Immature natural killer cell (primary cell): ENCODE measurements at regions not wholly inside any gene's neighbourhood (a gene's known extent, or its start where the extent isn't known, plus 50 kb on each side); places are given as distances from the start of the nearest gene placed in this dataset.
"Not testable (repeated sequence)": the region's sequence is repeated elsewhere in the genome, so short reads cannot be mapped to it uniquely, and the experiment has no call there.

Source experiments
- DNase-seq, 3 donors: peaks; one replicate each; pipeline ENCODE4 v3.0.0; 2022; ENCODE audit warnings: mixed read lengths in 1 of 3
- H3K27ac Mint-ChIP-seq, 6 donors: one replicate each; pipeline ENCODE4 v1.8.0; 2020; ENCODE audit warnings: mixed read lengths in 6 of 6, mild to moderate bottlenecking in 5 of 6, inconsistent platforms in 4 of 6, moderate library complexity in 3 of 6
- H3K27me3 Mint-ChIP-seq, 3 donors: one replicate each; pipeline ENCODE4 v1.8.0; 2020 to 2021; ENCODE audit warnings: low read depth in 3 of 3, mild to moderate bottlenecking in 3 of 3, mixed read lengths in 3 of 3, moderate library complexity in 3 of 3, inconsistent platforms in 1 of 3
- H3K36me3 Mint-ChIP-seq, 3 donors: one replicate each; pipeline ENCODE4 v1.8.0; 2020; ENCODE audit warnings: mixed read lengths in 3 of 3, inconsistent platforms in 2 of 3, mild to moderate bottlenecking in 2 of 3
- H3K4me1 Mint-ChIP-seq, 2 donors: one replicate each; pipeline ENCODE4 v1.8.0; 2020; ENCODE audit warnings: inconsistent platforms in 2 of 2, mild to moderate bottlenecking in 2 of 2, mixed read lengths in 2 of 2, moderate library complexity in 1 of 2
- H3K4me3 Mint-ChIP-seq, 5 donors: one replicate each; pipeline ENCODE4 v1.8.0; 2020; ENCODE audit warnings: mild to moderate bottlenecking in 5 of 5, mixed read lengths in 5 of 5, inconsistent platforms in 3 of 5, moderate library complexity in 3 of 5
- H3K9me3 Mint-ChIP-seq, 6 donors: one replicate each; pipeline ENCODE4 v1.8.0; 2020; ENCODE audit warnings: mild to moderate bottlenecking in 6 of 6, mixed read lengths in 6 of 6, inconsistent platforms in 4 of 6, moderate library complexity in 3 of 6

DNA sequence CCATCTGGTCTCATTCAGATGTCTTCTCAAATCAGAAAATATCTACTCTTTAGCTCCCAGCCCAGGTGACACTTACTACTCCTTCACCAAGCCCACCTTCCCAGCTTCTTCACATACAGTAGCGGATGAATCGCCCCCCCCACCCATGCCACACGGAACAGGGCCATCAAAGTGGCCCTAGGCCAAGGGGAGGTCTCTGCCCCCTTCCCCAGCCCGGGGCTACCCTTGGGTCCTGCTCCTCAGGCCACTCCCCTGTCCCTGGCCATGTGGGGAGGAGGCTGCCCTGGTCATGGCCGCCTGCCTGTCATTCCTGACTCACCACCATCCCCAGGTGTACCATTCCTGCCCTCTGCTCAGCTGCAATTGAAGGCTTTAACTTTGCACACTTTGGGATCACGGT is 142.8 kb downstream of the NECTIN1 start:
- Mint-ChIP-seq H3K4me1 (peaks cover 2 to 4% of the 10 kb centered on the region in 2 donors), H3K27ac (no peak overlapping the region), H3K9me3 (peaks cover 0 to 2% (median 0%) of the 10 kb centered on the region in 6 donors), H3K4me3 (no peak overlapping the region), H3K27me3 (peaks cover 11 to 15% (median 12%) of the 10 kb centered on the region in 3 donors), H3K36me3 (no peaks in the 10 kb centered on the region)
- no peak for DNase-seq

DNA sequence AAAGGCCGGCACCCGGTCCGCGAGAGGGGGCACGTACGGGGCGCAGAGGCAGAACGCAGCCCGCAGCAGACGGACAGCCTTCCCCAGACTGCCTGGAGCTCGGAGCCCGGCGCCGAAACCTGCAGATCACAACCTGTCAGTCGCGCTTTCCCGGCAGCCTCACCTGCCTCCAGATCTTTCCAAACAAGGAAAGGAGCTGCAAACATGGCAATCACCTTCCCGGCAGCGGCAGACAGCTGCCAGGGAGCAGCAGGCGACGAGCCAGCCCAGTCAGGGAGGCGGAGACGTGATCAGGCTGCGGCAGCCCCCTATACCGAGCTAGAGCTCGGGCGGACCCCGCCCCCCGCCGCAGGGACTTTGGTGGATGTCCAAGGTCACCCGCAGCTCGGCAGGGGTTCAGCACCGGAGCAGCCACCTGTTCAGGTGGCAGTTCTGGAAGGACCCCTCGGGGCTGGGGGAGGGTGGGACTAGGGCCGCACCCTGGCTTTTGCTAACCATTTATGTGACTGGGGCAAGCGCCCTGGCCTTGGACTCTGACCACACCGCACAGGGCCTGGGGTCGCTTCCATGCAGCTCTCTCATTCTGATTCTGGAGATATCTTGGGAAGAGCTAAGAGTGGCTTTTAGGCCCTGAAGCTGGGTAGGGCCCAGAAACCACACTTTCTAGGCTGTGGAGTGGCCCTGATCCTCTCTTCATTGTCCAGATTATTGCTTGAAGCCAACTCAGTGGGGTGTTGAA is 143.8 kb downstream of the NECTIN1 start:
- H3K4me1 Mint-ChIP-seq: peaks cover 0 to 4% of the 10 kb centered on the region in 2 donors
- H3K4me3 Mint-ChIP-seq: no peak overlapping the region
- no peaks in the 10 kb centered on the region for H3K9me3 Mint-ChIP-seq
- peaks cover 10 to 15% (median 11%) of the 10 kb centered on the region in 3 donors for H3K27me3 Mint-ChIP-seq
- no peak overlapping the region for H3K27ac Mint-ChIP-seq
- H3K36me3 Mint-ChIP-seq: peaks cover 0 to 3% (median 0%) of the 10 kb centered on the region in 3 donors
- DNase-seq: no peak

DNA sequence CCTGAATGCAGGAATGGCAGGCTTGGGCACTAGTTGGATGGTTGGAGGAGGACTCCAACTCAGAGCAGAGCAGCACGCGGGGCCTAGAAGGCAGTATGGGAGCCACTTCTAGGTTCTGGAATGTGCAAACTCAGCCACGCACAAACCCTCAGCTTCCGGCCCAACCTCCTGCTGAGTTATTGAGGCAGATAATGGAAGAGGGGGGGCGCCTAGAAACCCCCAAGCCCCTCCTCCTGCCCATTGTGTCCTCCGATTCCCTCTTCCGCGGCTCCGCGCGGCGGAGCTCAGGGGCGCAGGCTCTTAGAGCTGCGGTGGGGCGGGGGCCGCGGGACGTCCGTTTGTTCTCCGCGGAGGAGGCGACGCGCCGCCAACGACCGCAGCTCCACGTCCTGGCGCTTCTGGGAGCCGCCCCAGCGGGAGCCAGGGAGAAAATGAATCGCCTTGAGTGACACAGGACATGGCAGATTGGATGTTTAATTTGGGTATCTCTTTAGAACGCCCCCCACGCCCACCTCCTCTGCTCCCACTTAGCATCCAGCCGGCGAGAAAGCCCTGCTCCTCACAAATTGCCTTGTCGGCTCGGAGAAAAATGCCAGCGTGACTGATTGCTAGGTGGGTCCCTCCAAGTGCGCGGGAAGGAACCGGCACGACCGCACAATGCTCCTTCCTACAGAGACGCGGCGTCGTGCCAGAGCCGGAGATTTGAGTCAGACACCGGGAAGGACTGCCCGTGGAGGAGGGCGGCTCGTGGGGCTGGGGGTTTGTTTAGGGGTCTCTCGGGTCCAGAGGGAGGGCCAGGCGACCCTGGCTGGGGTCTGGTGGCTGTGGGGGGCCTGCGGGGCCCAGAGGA is 144.6 kb downstream of the NECTIN1 start:
- H3K36me3 Mint-ChIP-seq: peaks cover 0 to 3% (median 0%) of the 10 kb centered on the region in 3 donors
- no peak for DNase-seq
- H3K27ac Mint-ChIP-seq: no peak overlapping the region
- H3K4me1 Mint-ChIP-seq: peaks cover 0 to 4% of the 10 kb centered on the region in 2 donors
- H3K27me3 Mint-ChIP-seq: peaks cover 10 to 13% (median 11%) of the 10 kb centered on the region in 3 donors
- peak overlapping the region in 2 of 5 donors; percentile 9 to 35 for H3K4me3 Mint-ChIP-seq
- H3K9me3 Mint-ChIP-seq: no peaks in the 10 kb centered on the region

DNA sequence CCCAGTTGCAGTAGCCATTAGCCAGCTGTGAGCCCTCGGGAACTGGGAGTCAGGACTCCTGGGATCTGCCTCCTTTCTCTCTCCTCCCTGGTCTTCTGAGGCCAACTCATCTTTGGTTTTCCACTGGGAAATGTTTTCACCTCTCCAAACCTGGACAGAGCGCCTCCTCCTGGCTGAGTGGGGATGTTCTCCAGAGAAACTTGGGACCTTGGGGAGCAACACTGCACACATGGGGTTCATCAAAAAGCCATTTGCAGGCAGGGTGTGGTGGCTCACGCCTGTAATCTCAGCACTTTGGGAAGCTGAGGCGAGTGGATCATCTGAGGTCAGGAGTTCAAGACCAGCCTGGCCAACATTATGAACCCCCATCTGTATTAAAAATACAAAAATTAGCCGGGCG is 145.4 kb downstream of the NECTIN1 start:
- H3K27ac Mint-ChIP-seq: no peak overlapping the region
- H3K27me3 Mint-ChIP-seq: peaks cover 9 to 11% (median 10%) of the 10 kb centered on the region in 3 donors
- H3K4me3 Mint-ChIP-seq: no peak overlapping the region
- no peak for DNase-seq
- H3K36me3 Mint-ChIP-seq: peaks cover 0 to 3% (median 0%) of the 10 kb centered on the region in 3 donors
- peaks cover 0 to 4% of the 10 kb centered on the region in 2 donors for H3K4me1 Mint-ChIP-seq
- H3K9me3 Mint-ChIP-seq: no peaks in the 10 kb centered on the region

DNA sequence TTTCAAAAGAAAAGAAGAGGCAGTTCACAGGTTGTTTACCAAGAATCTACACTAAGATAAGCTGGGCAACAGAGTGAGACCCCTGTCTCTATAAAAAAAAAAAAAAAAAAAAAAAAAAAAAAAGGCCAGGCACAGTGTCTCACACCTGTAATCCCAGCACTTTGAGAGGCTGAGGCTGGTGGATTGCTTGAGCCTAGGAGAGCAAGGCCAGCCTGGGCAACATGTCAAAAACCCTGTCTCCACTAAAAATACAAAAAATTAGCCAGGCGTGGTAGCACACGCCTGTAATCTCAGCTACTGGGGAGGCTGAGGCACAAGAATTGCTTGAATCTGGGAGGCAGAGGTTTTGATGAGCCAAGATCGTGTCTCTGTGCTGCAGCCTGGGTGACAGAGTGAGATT is 147.6 kb downstream of the NECTIN1 start:
- not testable (repeated sequence) for DNase-seq, H3K4me1 Mint-ChIP-seq, H3K36me3 Mint-ChIP-seq, H3K27ac Mint-ChIP-seq, H3K4me3 Mint-ChIP-seq, H3K9me3 Mint-ChIP-seq
- H3K27me3 Mint-ChIP-seq: peaks cover 6 to 15% (median 11%) of the 10 kb centered on the region in 3 donors

DNA sequence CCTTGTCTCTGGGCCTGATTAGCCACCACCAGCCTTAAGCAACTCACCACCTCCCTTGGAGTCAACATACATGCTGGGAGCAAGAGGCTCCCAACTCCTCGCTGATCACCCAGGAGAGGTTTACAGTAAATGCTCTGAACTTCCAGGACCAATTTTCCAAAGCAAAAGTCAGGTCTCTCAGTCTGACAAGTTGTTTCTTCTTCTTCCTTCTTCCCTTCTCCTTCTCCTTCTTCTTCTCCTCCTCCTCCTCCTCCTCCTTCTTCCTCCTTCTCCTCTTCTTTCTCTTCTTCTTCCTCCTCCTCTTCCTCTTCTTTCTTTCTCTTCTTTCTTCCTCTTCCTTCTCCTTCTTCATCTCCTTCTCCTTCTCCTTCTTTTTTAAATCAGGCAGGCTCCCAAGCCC is 148.2 kb downstream of the NECTIN1 start:
- Mint-ChIP-seq H3K27ac (no peak overlapping the region), H3K27me3 (peaks cover 6 to 10% (median 7%) of the 10 kb centered on the region in 3 donors), H3K4me3 (no peak overlapping the region), H3K4me1 (peaks cover 0 to 4% of the 10 kb centered on the region in 2 donors), H3K9me3 (no peaks in the 10 kb centered on the region), H3K36me3 (peaks cover 0 to 3% (median 0%) of the 10 kb centered on the region in 3 donors)
- DNase-seq: no peak

DNA sequence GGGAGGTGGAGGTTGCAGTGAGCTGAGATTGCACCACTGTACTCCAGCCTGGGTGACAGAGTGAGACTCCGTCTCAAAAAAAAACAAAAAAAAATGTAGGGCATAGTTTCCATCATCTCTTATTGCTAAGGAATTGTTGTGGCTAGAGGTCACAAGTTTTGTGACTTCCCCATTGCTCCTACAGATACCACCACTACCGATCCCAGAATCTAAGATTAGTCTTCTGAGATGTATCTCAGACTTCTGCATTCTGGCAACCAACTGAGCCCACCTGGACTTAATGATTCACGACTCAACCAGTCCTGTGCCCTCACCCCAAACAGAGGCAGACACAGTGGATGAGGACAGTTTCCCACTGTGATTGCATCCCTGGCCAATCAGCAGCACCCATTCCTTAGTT is 148.9 kb downstream of the NECTIN1 start:
- H3K4me3 Mint-ChIP-seq: no peak overlapping the region
- H3K4me1 Mint-ChIP-seq: peaks cover 0 to 4% of the 10 kb centered on the region in 2 donors
- no peaks in the 10 kb centered on the region for H3K9me3 Mint-ChIP-seq
- DNase-seq: no peak
- peaks cover 6 to 10% (median 9%) of the 10 kb centered on the region in 3 donors for H3K27me3 Mint-ChIP-seq
- H3K27ac Mint-ChIP-seq: no peak overlapping the region
- peaks cover 0 to 3% (median 0%) of the 10 kb centered on the region in 3 donors for H3K36me3 Mint-ChIP-seq

DNA sequence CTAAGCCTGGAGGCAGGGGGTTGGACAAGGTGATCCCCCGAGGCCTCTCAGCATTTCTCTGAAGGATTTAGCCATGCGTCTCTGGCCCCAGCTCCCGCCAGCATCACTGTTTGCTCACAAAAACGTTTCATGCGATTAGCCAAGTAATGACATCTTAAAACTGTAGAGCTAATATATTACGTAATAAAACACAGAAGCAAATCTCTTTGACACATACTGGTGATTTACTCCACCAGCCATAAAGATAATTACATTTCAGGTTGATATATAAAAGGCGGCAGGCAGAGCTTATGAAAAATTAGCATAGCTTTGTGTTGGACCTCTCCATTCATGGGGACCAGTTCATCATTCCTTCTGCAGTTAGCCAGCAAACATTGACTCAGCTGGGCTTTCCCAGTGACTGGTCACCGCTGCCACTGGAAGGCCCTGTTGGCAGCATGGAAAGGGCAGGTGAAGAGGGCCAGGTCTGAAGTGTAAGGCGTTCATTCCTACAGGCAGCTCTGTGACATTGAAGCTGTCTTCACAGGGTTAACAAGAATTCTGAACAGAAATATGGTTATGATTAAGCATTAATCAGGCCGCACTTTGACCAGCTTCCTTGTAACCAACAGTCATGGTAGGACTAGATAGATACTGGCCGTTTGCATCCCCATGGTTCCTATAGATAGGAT is 150.3 kb downstream of the NECTIN1 start:
- Mint-ChIP-seq H3K4me1 (no peaks in the 10 kb centered on the region), H3K27me3 (peaks cover 2 to 10% (median 7%) of the 10 kb centered on the region in 3 donors), H3K36me3 (peaks cover 0 to 3% (median 0%) of the 10 kb centered on the region in 3 donors), H3K9me3 (no peaks in the 10 kb centered on the region), H3K27ac (no peak overlapping the region), H3K4me3 (no peak overlapping the region)
- no peak for DNase-seq

DNA sequence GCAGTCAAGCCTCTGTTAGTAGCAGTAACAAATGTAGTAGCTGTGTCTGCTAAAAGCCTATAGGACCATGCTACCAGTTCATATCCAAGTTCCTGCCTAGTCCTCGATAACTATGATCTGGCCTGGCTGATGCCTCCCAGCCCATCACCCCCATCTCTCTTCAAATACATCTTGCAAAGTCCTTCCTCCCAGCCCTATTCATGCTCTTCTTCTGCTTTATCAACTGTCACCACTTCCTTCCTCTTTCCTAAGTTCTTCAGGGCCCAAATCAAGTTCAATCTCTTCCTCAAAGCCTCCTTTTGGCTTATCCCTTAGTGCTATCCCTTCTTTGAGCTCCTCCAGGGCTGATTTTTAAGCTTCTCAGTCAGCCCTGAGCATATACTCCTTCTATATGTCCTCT is 150.9 kb upstream of the THY1 start:
- Mint-ChIP-seq H3K36me3 (no peaks in the 10 kb centered on the region), H3K27me3 (peaks cover 2 to 6% (median 4%) of the 10 kb centered on the region in 3 donors), H3K27ac (no peak overlapping the region), H3K4me1 (peaks cover 0 to 5% of the 10 kb centered on the region in 2 donors), H3K9me3 (no peaks in the 10 kb centered on the region), H3K4me3 (no peak overlapping the region)
- DNase-seq: no peak

DNA sequence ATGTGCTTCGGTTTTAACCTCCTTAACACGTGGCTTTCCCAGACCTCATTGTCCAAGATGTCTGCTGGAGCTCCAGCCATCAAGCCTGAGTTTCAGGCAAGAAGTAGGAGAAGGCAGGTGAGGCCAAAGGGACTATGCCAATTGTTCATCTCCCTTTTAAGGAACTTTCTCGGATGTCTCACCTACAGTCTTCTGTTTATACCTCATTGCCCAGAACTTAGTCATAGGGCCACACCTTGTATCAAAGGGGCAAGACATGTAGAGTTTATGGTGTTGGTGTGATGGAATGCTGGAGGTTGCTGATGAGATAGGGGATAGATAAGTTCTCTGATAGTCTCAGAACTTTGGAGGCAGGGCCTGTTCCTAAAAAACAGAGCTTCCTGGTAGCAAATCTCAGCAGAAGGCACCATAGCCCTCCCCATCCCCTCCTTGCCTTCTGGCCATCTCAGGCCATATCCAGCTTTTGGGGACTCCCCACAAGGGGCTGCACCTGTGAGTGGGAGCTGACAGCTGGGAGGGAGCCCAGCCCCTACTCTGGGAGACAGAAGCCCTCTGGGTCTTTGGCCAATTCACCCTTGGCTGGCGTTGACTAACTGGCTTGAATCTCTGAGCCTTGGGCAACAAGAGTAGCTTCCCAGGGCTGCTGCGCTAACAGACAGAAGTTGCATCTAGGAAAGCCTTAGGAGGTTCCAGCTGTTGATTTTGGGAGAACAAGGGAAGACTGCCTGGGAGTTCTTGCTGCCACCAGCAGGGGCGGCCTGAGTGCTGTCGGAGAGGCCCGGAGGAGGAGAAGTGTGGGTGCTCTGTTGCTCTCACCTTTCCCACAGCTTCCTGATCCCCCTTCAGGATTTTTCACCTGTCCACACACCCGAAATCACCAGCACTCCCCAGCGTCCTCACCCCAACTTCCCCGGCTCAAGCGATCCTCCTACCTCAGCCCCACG is 149.8 kb upstream of the THY1 start:
- Mint-ChIP-seq H3K36me3 (no peaks in the 10 kb centered on the region), H3K27ac (no peak overlapping the region), H3K9me3 (no peaks in the 10 kb centered on the region), H3K27me3 (peaks cover 2 to 4% (median 4%) of the 10 kb centered on the region in 3 donors), H3K4me3 (no peak overlapping the region), H3K4me1 (peaks cover 0 to 5% of the 10 kb centered on the region in 2 donors)
- DNase-seq: no peak

DNA sequence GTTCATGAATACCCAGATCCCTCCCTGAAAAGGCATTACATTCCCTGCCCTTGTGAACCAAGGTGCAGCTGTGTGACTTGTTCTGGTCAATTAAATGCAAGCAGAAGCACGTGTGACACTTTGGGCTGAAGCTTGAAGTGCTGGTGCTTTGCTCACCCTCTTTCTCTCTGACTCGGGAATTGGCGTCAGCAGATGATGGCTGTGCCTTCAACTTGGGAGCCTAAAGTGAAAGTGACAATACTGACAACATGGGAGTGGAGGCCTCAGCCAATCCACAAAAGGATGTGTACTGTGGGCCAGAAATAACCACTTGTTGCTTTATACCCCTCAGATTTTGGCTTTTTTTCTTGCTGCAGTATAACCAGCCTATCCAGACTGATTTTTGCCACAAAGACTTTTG is 148.3 kb upstream of the THY1 start:
- peaks cover 0 to 5% of the 10 kb centered on the region in 2 donors for H3K4me1 Mint-ChIP-seq
- no peaks in the 10 kb centered on the region for H3K36me3 Mint-ChIP-seq
- peak in 1 of 3 donors; percentile 2 for DNase-seq
- no peak overlapping the region for H3K27ac Mint-ChIP-seq
- no peaks in the 10 kb centered on the region for H3K9me3 Mint-ChIP-seq
- H3K4me3 Mint-ChIP-seq: no peak overlapping the region
- peaks cover 0 to 4% (median 0%) of the 10 kb centered on the region in 3 donors for H3K27me3 Mint-ChIP-seq

DNA sequence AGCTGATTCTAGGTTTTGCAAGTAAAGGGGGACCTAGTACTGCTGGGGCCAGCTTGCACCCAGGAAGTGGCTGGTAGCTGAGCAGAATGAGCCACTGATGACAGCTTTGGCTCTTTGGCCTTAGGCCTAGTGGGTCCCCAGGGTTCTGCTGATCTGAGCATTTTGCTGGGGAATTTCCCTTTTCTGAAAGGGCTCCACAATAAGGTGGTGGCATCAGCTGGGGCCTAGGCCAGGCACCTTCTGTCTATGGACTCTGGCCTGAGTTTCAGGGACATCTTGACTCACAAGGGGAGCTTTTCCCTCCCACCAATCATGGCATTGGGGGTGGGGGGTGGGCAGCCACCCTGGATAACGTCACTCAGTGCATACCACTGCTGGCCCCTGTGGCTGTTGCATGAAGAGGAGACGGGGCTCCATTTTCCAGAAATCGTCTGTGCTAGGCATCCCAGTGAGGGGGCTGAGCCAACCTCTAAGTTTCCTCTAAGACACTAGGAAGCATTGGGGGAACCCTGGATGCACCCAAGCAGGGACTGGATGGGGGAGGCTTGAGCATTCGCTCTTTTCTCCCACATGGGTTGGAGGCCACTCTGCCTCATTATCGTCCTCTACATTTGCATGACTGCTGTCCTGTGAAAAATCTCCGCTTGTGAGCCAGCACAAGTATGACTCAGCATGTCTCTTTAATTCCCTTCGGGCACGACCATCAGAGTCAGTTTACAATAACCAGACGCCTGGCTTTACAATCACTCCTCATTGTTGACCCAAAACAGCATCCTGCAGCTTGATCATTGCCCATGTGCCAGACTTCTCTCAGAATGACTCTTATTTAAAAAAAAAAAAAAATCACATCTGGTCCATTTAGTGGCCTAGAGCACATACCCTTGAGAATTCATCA is 145.0 kb upstream of the THY1 start:
- no peak for DNase-seq
- H3K36me3 Mint-ChIP-seq: no peaks in the 10 kb centered on the region
- no peak overlapping the region for H3K27ac Mint-ChIP-seq
- no peaks in the 10 kb centered on the region for H3K9me3 Mint-ChIP-seq
- H3K27me3 Mint-ChIP-seq: peaks cover 0 to 7% (median 4%) of the 10 kb centered on the region in 3 donors
- H3K4me3 Mint-ChIP-seq: no peak overlapping the region
- peaks cover 0 to 5% of the 10 kb centered on the region in 2 donors for H3K4me1 Mint-ChIP-seq
